ENCODE measurements at regions not wholly inside any gene's neighbourhood (a gene's known extent, or its start where the extent isn't known, plus 50 kb on each side); places are given as distances from the start of the nearest gene placed in this dataset.

DNA sequence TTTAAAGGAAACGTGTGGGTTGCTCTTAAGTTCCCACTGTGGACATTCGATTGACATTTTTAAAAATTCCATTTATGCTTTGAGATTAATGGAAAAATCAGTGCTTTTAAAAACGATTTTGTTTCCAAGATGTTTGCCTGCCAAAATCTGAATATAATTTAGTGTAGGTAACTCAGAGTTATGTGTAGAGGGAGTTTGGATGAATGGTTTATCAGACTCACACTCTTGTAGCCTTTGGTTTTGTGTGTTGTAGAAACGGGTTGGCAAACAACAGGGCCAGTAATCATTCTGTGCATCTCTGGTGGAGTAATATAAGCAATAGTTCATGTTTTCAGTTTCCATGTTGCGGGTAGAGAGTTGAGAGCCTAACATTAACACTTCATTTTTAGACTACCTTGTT is 140.6 kb downstream of the RPS12 start:
- TF ChIP-seq TAF1 (IDR thresholded peaks at IDR 0.05; ENCODE audit: borderline replicate concordance, insufficient read depth, low read length) (no peak), POLR2AphosphoS5 (IDR thresholded peaks at IDR 0.05; ENCODE audit: low read depth, low read length) (no peak), FOXP2 (optimal IDR thresholded peaks at IDR 0.05; ENCODE audit: borderline replicate concordance, extremely low read depth, extremely low read length, insufficient read depth) (no peak), SIN3A (IDR thresholded peaks at IDR 0.05; ENCODE audit: borderline replicate concordance, insufficient read depth, low read length) (no peak)
- TF ChIP-seq, protein P1, sequence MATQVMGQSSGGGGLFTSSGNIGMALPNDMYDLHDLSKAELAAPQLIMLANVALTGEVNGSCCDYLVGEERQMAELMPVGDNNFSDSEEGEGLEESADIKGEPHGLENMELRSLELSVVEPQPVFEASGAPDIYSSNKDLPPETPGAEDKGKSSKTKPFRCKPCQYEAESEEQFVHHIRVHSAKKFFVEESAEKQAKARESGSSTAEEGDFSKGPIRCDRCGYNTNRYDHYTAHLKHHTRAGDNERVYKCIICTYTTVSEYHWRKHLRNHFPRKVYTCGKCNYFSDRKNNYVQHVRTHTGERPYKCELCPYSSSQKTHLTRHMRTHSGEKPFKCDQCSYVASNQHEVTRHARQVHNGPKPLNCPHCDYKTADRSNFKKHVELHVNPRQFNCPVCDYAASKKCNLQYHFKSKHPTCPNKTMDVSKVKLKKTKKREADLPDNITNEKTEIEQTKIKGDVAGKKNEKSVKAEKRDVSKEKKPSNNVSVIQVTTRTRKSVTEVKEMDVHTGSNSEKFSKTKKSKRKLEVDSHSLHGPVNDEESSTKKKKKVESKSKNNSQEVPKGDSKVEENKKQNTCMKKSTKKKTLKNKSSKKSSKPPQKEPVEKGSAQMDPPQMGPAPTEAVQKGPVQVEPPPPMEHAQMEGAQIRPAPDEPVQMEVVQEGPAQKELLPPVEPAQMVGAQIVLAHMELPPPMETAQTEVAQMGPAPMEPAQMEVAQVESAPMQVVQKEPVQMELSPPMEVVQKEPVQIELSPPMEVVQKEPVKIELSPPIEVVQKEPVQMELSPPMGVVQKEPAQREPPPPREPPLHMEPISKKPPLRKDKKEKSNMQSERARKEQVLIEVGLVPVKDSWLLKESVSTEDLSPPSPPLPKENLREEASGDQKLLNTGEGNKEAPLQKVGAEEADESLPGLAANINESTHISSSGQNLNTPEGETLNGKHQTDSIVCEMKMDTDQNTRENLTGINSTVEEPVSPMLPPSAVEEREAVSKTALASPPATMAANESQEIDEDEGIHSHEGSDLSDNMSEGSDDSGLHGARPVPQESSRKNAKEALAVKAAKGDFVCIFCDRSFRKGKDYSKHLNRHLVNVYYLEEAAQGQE (IDR thresholded peaks at IDR 0.05; ENCODE audit: insufficient read depth in 1 of 2, low read depth in 2 of 2, low read length in 2 of 2): no peak

DNA sequence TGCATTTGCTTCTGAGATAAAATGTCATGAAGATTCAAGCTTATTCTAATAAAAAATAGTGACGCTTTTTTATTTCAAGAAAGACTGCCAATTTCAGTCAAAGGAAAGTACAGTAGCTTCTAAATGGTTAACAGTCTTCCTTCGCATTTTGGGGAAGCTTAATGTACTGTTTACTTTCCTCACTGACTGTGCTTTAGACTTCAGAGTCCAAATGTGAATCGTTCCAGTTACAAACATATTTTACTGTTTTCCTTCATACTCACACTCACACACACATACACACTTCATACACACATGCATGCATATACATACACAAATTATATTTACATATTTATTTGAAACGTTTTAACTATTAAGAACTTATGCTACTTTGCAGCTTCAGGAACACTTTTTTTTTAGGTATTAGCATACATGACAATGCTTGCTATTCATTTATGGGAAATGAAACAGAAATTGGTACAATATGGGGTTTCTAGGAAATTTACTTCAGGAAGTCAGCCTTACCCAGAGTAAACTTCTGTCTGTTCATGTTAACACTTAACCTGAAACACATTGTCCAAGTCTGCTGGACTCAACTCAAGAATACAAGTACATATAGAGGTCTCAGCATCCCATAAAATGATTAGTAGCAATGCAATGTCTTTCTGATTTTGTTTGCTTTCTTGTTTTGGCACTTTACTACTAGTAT is 145.4 kb downstream of the RPS12 start:
- TF ChIP-seq POLR2AphosphoS5 (IDR thresholded peaks at IDR 0.05; ENCODE audit: low read depth, low read length): no peak
- TF ChIP-seq FOXP2 (optimal IDR thresholded peaks at IDR 0.05; ENCODE audit: borderline replicate concordance, extremely low read depth, extremely low read length, insufficient read depth): no peak
- TF ChIP-seq SIN3A (IDR thresholded peaks at IDR 0.05; ENCODE audit: borderline replicate concordance, insufficient read depth, low read length): no peak
- TF ChIP-seq TAF1 (IDR thresholded peaks at IDR 0.05; ENCODE audit: borderline replicate concordance, insufficient read depth, low read length): no peak
- TF ChIP-seq, protein P1 (IDR thresholded peaks at IDR 0.05; ENCODE audit: insufficient read depth in 1 of 2, low read depth in 2 of 2, low read length in 2 of 2): no peak

DNA sequence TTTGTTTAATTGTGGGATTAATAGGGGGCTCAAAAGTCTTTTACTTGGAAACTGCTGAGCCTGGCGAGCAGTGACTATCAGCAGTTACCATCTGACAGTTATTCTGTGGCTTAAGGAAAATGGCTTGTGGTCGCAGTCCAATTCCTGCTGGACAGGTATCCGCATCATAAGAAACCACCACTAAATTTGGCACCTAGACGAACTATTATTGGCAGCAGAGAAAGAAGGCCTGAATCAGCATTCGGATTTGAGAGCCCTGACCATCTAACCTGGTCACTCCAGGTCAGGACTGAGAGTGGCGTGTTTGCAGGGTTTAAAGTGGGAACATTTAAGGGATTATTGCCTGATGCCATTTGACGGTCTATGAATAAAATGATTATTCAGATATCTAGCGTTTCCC is 146.4 kb downstream of the RPS12 start:
- no peak for TF ChIP-seq SIN3A (IDR thresholded peaks at IDR 0.05; ENCODE audit: borderline replicate concordance, insufficient read depth, low read length)
- TF ChIP-seq TAF1 (IDR thresholded peaks at IDR 0.05; ENCODE audit: borderline replicate concordance, insufficient read depth, low read length): no peak
- TF ChIP-seq, protein P1 (IDR thresholded peaks at IDR 0.05; ENCODE audit: insufficient read depth in 1 of 2, low read depth in 2 of 2, low read length in 2 of 2): no peak
- no peak for TF ChIP-seq FOXP2 (optimal IDR thresholded peaks at IDR 0.05; ENCODE audit: borderline replicate concordance, extremely low read depth, extremely low read length, insufficient read depth)
- no peak for TF ChIP-seq POLR2AphosphoS5 (IDR thresholded peaks at IDR 0.05; ENCODE audit: low read depth, low read length)

DNA sequence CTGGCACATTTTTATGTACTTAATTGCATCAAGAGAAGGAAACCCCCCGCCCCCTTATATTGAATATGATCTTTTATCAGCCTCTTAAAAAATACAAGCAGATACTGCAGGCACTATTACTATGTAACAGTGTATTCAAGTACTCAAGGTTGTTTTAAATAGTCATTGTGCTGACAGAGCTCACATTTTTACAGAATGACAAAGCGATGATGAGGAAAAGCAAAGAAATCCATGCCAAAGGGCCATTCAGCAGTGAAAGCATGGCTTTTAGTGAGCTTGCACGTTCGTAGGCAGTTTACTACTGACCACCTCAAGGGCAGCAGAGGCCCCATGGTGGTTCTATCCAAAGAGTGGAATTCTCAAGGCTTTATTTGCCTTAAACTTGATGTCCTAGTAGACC is 146.8 kb downstream of the RPS12 start:
- TF ChIP-seq POLR2AphosphoS5 (IDR thresholded peaks at IDR 0.05; ENCODE audit: low read depth, low read length) (no peak), FOXP2 (optimal IDR thresholded peaks at IDR 0.05; ENCODE audit: borderline replicate concordance, extremely low read depth, extremely low read length, insufficient read depth) (no peak), TAF1 (IDR thresholded peaks at IDR 0.05; ENCODE audit: borderline replicate concordance, insufficient read depth, low read length) (no peak), SIN3A (IDR thresholded peaks at IDR 0.05; ENCODE audit: borderline replicate concordance, insufficient read depth, low read length) (no peak)
- TF ChIP-seq, protein P1 (IDR thresholded peaks at IDR 0.05; ENCODE audit: insufficient read depth in 1 of 2, low read depth in 2 of 2, low read length in 2 of 2): no peak
